ENCODE measurements at regions not wholly inside any gene's neighbourhood (a gene's known extent, or its start where the extent isn't known, plus 50 kb on each side); places are given as distances from the start of the nearest gene placed in this dataset.

DNA sequence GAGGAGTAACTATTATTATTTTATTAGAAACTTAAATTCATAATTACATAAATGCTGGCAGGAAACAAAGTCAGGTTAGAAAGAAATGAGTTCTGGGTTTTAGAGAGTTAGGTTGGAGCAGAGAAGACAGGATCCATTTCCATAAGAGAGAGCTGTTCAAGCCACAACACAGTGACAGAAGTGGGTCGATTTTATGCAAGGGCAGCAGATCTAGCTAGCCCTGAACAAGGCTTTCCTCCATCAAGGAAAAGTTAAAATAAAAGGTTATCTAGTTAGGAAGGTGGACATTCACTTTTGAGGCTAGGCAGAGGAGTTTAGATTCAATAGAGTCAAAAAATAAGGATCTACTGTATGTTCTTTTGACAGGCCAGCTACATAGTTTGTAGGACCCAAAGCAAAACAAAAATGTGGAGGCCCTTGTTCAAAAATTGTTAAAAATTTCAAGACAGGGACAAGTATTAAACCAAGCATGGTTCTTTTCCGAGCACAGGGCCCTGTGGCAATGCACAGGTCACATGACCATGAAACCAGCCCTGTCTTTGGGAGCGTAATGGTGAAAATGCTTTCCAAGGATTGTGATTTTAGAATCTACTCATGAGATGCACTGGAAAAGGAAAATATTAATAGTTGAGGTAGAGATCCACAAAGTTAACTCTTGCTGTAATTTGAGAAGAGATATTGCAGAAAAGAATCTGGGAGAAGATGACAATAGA lies 91.2 kb upstream of the CREB1 start:
- TF ChIP-seq, protein P1, sequence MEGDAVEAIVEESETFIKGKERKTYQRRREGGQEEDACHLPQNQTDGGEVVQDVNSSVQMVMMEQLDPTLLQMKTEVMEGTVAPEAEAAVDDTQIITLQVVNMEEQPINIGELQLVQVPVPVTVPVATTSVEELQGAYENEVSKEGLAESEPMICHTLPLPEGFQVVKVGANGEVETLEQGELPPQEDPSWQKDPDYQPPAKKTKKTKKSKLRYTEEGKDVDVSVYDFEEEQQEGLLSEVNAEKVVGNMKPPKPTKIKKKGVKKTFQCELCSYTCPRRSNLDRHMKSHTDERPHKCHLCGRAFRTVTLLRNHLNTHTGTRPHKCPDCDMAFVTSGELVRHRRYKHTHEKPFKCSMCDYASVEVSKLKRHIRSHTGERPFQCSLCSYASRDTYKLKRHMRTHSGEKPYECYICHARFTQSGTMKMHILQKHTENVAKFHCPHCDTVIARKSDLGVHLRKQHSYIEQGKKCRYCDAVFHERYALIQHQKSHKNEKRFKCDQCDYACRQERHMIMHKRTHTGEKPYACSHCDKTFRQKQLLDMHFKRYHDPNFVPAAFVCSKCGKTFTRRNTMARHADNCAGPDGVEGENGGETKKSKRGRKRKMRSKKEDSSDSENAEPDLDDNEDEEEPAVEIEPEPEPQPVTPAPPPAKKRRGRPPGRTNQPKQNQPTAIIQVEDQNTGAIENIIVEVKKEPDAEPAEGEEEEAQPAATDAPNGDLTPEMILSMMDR (conservative IDR thresholded peaks at IDR 0.05; ENCODE audit: low read depth, low read length) = no peak
- TF ChIP-seq POLR2A (IDR thresholded peaks at IDR 0.05; ENCODE audit: low read depth, low read length) (no peak), RFX5 (IDR thresholded peaks at IDR 0.05; ENCODE audit: low read depth, low read length) (no peak), RAD21 (IDR thresholded peaks at IDR 0.05; ENCODE audit: low read length) (no peak)

All from IMR-90 (cell line).